GM18873 (cell line): ENCODE measurements at regions not wholly inside any gene's neighbourhood (a gene's known extent, or its start where the extent isn't known, plus 50 kb on each side); places are given as distances from the start of the nearest gene placed in this dataset.
"Not testable (repeated sequence)": the region's sequence is repeated elsewhere in the genome, so short reads cannot be mapped to it uniquely, and the experiment has no call there.

ENCODE experiments used
- ATAC-seq: cut with Tn5 transposase; IDR thresholded peaks from one replicate; pipeline ENCODE4 v1.9.1; 2021; ENCODE audit warnings: mild to moderate bottlenecking, moderate library complexity, moderate number of reproducible peaks; ENCODE audit not compliant: unreplicated experiment, low FRiP score

DNA sequence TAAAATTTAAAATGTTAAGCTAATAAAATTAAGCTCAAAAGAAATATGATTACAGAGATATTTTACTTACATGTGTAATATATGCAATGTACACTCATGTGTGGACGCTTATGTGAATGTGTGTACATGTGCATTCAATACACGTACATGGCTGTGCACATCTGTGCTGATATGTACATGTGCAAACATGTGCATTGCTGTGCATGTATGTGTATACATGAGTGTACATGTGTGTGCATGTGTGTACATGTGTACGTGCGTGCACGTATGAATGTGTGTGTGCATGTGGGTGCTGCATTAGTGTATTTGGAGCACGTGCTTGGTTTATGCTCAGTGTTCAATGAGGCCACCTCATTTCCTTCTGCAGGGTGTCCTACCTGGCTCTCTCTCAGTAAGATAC is 88.2 kb upstream of the TMEM18 start:
- ATAC-seq, result no peak

DNA sequence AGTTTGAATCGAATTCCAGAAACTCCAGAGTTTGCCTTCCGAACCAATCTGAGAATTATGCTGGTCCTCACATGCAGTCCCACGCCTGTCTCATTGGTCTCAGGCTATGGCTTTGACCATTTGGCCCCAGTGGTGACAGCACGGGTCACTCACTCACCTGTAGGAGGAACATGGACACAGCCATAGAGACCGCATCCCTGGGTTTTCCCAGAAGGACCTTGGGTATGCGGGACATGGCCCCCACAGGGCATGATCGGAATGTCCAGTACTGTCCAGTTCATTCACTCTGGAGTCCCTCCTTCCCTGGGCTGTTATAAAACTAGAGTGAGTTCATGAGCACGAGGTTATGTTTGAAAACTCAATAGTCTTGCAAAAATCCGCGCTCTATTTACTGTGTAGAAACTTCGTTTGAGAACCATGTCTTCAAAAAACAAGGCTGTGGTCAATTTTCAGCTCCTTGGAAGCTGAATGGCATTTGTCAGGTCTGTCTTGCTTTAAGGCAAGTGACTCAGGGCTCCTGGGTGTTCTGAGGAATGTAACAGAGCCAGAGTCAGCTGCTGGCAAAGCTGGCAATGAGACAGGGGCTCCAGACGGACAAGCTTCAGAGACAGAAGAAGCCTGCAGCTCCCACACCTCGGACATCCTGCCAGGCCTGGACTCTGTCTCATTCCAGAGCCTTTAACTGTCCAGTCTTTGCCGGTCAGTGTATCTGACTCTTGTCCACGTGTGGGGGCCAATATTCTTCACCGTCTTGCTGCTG is 86.7 kb upstream of the TMEM18 start:
- ATAC-seq, result no peak

DNA sequence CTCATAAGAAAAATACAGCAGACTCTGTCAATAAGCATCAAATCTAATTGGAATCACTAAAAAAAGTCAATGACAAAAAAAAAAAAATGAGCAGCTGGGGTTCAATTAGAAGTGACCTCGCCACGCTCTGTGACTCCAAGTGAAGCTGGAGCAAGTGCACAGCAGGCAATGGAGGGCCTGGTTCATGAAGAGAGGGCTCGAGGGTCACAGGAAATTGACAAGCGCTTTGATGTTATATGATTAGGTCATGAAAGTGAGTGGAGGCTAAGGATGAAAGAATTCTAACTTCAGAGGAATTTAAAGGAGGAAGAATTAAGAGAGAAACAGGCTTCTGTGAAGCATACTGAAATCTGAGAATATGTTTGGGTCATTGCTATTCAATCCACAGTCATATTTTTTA is 85.4 kb upstream of the TMEM18 start:
- no peak for ATAC-seq

DNA sequence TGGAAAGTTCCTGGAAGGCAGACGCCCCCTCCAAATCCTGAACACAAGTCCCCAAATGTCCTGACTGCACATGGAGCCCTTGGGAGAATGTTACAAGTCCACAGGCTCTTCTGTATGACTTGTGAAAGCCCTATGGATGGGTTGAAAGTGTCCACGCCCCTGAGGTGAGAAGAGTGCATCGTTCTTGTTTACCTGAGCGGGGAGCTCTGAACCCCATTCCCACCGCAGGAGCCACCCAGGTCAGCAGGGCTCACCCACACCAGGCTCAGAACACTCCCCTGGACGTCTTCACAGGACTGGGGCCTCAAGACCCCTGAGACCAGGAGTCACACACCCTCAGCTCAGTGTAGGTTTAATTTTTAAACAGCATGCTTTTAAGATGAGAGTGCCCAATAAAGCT is 84.2 kb upstream of the TMEM18 start:
- ATAC-seq, result no peak

DNA sequence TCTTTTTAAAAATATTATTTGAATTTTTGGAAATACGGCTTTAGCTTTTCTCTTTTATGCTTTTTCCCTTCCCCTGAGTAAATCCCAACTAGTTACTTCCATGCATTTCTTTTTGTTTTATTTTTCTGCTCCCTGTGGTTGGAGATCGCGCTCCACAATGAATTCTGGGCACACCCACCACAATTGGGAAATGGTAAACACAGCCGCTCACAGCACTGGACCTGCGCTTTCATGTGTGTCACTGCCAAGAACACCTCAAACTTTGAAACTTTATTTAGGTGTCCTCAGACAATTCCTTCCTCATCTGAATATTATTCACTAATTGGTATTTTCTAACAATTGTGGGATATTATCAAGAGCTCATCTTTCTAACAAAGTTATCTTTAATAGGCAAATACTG is 82.8 kb upstream of the TMEM18 start:
- ATAC-seq, result no peak

DNA sequence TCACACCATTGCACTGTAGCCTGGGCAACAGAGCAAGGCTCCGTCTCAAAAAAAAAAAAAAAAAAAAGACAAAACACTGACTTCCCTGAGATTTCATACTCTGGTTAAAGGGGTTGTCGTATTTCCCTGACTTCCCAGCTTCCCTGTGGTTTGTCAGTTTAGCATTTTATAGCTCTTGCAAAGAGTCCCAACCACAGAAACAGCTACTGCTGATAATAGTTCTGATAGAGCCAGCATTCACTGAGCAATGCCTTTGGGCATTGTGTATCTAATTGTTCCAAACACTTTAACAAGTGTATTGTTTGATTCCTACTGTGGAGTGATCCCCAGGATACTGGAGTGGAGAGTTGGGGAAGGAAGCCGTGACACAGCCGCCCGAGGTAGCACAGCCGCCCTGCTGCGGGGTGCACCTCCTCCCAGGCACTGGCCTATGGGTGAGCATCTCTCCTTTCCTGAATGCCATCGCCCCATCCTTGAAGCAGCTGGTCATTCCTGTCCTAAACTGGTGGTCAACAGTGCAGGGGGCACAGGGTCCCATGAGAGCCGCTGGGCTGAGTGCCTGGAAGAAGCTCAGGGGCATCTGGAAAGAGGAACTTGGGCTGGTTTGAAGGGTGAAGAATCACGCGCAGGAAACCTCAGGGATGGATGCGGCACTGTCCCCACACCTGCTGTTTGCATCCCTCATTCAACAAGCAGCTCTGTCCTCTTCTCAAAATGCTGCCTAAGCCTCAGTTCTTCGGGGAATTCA is 81.0 kb upstream of the TMEM18 start:
- ATAC-seq, result no peak

DNA sequence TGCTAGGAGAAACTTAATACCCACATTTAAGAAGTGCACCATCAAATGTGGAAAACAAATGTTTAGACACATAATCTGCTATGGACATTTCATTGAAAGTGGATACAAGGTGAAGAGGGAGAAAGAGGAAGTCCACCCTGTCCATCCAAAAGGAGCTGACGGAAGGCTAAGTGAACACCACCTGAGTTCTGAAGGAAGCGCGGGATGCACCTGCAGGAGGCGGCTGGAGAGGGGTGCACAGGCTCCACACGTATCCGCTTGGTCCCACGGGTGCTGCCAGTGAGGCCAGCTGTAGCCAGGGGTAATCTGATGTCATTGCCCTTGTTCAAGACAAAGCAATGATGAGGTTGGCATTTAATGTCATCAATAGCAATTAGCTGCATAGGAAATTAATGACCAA is 75.9 kb upstream of the TMEM18 start:
- no peak for ATAC-seq

DNA sequence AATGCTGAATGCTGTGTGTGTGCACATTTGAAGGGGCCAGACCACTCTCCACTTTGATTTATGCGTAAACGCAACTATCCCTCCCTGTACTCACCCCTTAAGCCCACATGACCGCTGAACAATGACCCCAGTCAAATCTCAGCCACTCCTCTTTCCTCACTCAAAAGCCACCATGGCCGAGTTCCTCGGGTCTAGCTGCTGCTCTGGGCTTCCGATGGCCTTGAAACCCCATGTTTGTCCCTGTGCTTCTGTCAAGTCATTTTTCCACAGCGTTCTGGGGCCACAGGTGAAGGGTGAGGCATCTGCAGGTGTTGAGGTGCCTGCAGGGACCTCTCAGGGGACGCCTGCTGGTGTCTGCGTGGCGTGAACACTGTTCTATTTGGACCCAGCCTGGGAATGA is 74.3 kb upstream of the TMEM18 start:
- ATAC-seq, result no peak

DNA sequence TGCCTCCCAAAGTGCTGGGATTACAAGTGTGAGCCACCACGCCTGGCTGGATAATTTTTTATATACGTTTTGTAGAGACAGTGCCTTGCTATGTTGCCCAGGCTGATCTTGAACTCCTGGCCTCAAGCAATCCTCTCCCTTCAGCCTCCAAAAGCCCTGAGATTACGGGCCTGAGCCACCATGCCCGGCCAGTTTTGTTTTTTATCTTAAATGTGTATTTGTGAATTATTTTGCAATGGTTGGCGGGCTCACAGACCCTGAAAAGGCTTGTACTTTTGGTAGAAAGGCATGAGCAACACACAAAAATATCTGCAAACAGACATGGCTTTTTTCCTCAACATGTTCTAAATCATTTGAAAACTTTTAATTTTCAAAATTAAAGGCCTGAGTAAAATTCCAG is 73.4 kb upstream of the TMEM18 start:
- ATAC-seq, result no peak

DNA sequence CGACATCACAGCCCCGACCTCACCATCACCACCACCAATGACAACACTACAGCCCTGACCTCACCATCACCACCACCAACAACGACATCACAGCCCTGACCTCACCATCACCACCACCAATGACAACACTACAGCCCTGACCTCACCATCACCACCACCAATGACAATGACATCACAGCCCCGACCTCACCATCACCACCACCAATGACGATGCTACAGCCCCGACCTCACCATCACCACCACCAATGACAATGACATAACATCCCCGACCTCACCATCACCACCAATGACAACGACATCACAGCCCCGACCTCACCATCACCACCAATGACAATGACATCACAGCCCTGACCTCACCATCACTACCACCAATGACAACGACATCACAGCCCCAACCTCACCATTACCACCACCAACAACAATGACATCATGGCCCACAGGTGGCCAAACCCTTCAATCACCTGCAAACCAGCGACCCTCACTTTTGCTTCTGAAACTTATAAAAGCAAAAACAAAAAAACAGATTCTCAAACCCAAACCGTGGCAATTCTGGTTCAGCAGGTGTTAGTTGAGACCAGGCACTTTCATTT is 70.7 kb upstream of the TMEM18 start:
- no peak for ATAC-seq

DNA sequence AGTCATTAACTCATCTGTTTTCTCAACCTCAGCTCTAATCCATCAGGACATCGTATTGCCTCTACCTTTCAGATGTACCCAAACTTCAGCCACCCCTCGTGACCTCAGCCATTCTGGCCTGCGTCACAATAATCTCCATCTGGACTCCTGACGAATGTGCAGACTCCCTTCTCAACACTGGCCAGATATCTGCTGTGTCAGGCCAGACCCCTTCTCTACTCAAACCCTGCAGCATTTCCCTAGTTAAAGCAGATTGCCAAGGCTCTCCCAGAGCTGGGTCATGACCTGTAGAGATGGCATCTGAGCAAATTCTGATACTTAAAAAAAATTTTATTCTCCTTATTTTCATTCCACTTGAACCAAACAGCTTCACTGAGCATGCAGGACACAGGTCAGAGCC is 69.5 kb upstream of the TMEM18 start:
- ATAC-seq, result no peak

DNA sequence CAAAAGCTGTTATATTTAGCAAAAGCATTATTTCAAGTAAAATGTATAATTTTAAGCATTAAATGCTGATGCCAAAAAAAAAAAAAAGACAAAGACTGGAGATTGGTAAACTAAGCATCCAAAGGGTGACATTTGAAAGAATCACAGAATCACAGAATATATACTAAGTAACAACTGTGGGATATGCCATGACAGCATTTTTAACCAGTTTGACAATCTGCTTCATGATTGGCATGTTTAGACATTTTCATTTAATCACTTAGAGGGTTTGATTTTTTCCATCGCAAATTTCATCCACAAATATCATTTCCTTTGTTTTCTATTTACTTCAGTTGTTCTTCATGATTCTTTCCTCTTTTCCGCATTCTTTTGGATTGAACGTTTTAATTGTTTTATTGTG is 66.9 kb upstream of the TMEM18 start:
- no peak for ATAC-seq

DNA sequence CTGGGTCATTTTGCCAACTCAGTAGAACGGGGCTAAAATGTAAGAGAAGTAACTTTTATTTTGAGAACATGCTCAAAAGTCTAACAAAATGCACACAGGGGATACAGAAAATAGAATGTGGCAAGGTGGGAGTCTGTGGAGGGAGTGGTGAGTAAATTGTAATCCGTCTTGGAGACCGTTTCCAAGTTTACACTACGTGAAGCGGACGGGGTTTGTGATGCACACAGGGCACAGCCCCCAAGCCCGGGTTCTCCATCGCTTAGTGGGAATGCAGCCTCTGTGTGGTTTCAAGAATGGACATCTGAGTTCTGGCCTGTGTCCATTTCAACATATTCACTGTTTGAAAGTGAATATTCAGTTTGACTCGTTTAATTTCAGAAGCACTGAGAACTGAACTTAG is 65.0 kb upstream of the TMEM18 start:
- ATAC-seq, result no peak

DNA sequence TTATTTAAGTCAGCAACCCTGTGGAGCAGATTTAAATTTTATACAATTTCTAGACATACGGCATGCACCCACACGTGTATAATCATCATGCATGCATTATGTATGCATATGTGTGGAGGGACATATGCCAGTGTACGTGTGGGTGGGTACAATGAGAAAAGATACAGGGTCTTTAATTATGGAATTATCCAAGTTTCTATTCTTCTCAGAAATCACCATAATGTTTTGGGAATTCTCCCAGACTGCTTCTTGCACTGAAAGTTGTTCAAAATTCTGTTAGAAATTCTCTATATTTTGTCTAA is 63.9 kb upstream of the TMEM18 start:
- no peak for ATAC-seq

DNA sequence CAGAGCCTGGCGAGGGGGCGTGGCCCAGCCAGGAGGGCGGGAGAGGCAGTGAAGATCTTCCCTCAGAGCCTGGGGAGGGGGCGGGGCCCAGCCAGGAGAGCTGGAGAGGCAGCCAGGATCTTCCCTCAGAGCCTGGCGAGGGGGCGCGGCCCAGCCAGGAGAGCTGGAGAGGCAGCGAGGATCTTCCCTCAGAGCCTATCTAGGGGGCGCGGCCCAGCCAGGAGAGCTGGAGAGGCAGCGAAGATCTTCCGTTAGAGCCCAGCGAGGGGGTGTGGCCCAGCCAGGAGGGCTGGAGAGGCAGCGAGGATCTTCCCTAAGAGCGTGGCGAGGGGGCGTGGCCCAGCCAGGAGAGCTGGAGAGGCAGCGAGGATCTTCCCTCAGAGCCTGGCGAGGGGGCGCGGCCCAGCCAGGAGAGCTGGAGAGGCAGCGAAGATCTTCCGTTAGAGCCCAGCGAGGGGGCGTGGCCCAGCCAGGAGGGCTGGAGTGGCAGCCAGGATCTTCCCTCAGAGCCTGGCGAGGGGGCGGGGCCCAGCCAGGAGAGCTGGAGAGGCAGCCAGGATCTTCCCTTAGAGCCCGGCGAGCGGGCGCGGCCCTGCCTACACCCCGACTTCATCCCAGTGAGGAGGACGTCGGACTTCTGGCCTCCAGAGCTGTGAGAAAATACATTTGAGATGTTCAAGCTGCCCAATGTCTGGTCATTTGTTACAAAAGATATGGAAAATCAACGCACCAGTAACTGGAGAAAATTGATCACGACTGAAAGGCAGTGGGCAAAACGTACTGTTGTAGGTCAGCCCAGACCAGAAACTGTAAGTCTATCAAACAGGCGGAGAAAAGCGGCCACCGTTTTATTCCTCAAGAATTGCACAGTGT is 63.4 kb upstream of the TMEM18 start:
- ATAC-seq, result peak; percentile 59

DNA sequence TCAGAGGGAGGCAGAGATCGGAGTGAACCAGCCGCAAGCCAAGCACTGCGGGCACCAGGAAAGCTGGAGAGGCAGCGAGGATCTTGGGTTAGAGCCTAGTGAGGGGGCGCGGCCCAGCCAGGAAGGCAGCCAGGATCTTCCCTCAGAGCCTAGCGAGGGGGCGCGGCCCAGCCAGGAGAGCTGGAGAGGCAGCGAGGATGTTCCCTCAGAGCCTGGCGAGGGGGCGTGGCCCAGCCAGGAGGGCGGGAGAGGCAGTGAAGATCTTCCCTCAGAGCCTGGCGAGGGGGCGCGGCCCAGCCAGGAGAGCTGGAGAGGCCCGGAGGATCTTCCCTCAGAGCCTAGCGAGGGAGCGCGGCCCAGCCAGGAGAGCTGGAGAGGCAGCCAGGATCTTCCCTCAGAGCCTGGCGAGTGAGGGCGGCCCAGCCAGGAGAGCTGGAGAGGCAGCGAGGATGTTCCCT is 62.7 kb upstream of the TMEM18 start:
- not testable (repeated sequence) for ATAC-seq

DNA sequence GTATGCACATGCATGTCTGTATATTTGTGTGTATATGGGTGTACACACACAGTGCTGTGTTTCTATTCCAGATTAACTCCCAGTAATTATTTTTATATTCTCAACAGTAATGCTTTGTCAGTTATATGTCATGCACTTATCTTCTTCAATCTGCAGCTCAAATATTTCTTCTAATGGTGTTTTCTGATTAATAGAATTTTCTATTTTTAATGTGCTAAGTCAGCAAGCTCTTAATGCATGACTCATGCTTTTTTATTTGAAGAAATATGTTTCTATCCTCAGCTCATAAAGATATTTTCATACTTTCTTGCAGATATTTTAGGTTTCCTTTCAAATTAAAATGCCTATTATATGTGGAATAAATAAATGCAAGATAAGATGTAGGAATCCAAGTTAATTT is 59.7 kb upstream of the TMEM18 start:
- no peak for ATAC-seq

DNA sequence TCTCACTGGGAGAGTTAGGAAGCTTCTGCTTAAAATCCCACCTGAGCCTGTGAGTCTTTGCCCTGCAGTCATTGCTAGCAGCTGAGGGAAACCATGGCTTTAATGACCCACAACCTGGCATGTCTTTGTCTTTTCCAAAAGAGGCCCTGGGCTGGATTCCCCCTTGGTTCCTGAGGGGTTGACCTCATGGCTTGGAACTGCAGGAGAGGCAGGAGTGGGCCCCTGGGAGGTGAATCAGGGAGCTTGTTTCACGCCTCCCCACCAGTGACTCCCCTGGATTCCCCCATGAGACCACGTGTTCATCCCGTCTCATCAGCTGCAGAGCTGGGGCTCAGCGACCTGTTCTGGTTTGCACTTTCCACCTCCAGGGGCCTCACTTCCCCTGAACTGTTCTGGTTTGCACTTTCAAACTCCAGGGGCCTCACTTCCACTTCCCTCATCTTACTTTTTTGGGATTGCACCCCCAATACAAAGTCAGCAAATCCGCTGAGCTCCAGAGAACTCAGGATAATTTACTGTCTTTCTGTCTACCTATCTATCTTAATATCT is 58.5 kb upstream of the TMEM18 start:
- no peak for ATAC-seq

DNA sequence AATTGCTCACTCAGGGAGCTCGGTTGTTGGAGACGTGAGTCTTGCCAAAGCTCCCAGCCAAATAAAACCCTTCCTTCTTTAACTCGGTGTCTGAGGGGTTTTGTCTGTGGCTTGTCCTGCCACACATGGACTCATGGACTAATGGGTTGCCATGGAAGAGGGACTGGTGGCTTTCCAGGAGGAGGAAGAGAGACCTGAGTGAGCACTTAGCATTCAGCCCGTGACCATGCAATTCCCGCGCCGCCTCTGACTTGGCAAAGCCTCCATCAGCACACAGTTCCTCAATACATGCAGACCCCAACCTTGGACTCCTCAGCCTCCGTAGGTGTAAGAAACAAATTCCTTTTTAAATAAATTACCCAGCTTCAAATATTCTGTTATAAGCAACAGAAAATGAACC is 57.3 kb upstream of the TMEM18 start:
- no peak for ATAC-seq

DNA sequence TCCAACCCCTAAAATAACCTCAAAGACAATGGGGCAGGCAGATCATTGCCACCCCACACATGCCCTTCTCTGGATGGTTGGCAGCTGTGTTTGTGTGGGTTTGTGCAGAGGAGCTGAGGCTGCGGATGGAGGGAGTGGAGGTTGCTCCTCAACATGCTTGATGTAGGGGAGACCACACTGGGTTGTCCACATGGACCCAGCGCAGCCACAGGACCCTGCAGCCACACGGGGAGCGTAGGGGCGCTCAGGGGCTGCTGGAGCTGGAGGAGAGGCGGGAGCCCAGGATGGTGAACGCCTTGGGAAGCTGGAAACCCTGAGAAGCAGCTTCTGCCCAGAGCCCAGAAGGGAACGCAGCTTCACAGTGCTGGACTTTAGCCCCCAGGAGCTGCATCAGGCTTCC is 56.3 kb upstream of the TMEM18 start:
- ATAC-seq, result no peak

DNA sequence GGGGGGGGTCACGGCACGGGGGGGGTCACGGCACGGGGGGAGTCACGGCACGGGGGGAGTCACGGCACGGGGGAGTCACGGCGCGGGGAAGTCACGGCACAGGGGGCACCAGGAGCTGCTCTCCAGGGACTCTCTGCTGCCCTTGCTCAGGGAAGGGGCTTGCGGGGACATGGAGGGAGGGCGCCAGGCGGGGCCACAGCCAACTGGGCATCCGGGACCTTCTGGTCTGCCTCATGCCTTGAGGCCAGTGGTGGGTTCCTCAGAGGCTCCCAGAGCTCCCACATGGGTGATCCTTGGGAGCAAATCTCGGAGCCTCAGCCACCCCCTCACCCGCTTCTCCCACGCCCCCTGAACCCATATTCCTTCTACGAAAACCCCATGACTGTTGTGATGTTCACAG is 55.8 kb upstream of the TMEM18 start:
- ATAC-seq, result no peak
